ENCODE measurements at regions not wholly inside any gene's neighbourhood (a gene's known extent, or its start where the extent isn't known, plus 50 kb on each side); places are given as distances from the start of the nearest gene placed in this dataset.

GRCh38 chr12:62196146-62196545 lies 64.1 kb upstream of the USP15 start:
- H2BK5ac ChIP-seq (ENCODE audit: low read depth, low read length): no peak overlapping the region
- no peak overlapping the region for H3K23ac ChIP-seq (ENCODE audit: insufficient read length)
- ChIA-PET POLR2A (ENCODE audit: partially characterized antibody) (interaction anchor here (1.0 kb wide), 1 partner anchor 11 kb away, joined by 3 read pairs; no protein-coding TSS in a partner anchor), CTCF (ENCODE audit: partially characterized antibody) (interaction anchor here (0.9 to 1.3 kb wide), 4 partner anchors 14 to 207 kb away, joined by 3 to 5 read pairs (median 3); no protein-coding TSS in a partner anchor)
- no peak overlapping the region for H4K91ac ChIP-seq (replicated peaks; ENCODE audit: insufficient read length, low read length)
- H3K27me3 ChIP-seq (replicated peaks in 1 of 4; ENCODE audit: control insufficient read depth in 3 of 4, extremely low read depth in 1 of 4, insufficient read depth in 3 of 4, low read length in 3 of 4): peaks cover 7 to 15% (median 13%) of the 10 kb centered on the region in 4 experiments; a peak in 6 of 7 replicates
- no peak overlapping the region for H3K4ac ChIP-seq (replicated peaks; ENCODE audit: insufficient read length, low read depth, low read length)
- peaks cover 14% of the 10 kb centered on the region for H3K23me2 ChIP-seq (ENCODE audit: low read depth, low read length)
- peaks cover 3 to 5% of the 10 kb centered on the region in 2 experiments; a peak in 2 of 4 replicates for H3K9me3 ChIP-seq (ENCODE audit: insufficient read depth in 2 of 2, low read depth in 1 of 2, low read length in 1 of 2)
- H3K36me3 ChIP-seq (ENCODE audit: control insufficient read depth in 2 of 4, insufficient read depth in 4 of 4, low read length in 3 of 4): no peaks in the 10 kb centered on the region
- H2AFZ ChIP-seq (ENCODE audit: low read length): no peak overlapping the region
- H3K9ac ChIP-seq (replicated peaks in 1 of 4; ENCODE audit: extremely low read depth in 1 of 4, low read depth in 3 of 4, low read length in 3 of 4): no peak overlapping the region
- H4K8ac ChIP-seq (ENCODE audit: extremely low read depth, insufficient read depth, low read length): no peak overlapping the region
- no peak overlapping the region for H3K4me2 ChIP-seq (ENCODE audit: insufficient read depth in 1 of 2, low read depth in 2 of 2, low read length in 2 of 2)
- no peak overlapping the region for H2AK5ac ChIP-seq (ENCODE audit: low read depth, low read length)
- H4K20me1 ChIP-seq (replicated peaks in 1 of 2; ENCODE audit: control insufficient read depth in 1 of 2, insufficient read depth in 2 of 2, low read length in 2 of 2): no peaks in the 10 kb centered on the region
- no peak overlapping the region for H3K18ac ChIP-seq (ENCODE audit: extremely low read depth, low read length)
- H3K79me1 ChIP-seq (ENCODE audit: low read depth, low read length): no peaks in the 10 kb centered on the region
- H2BK20ac ChIP-seq (ENCODE audit: low read length): no peak overlapping the region
- H3K56ac ChIP-seq (replicated peaks; ENCODE audit: insufficient read length, low read depth, low read length): no peak overlapping the region
- FAIRE-seq: no peak
- H3K4me3 ChIP-seq (ENCODE audit: extremely low read depth in 1 of 4, insufficient read depth in 2 of 4, low read depth in 3 of 4, low read length in 4 of 4): no peak overlapping the region
- no peak overlapping the region for H4K5ac ChIP-seq (ENCODE audit: insufficient read length, low read depth, low read length)
- peaks cover 0 to 5% (median 3%) of the 10 kb centered on the region in 4 experiments; a peak in 3 of 7 replicates for H3K4me1 ChIP-seq (replicated peaks in 1 of 4; ENCODE audit: control insufficient read depth in 3 of 4, insufficient read depth in 4 of 4, low read length in 3 of 4)
- no peak overlapping the region for H3K14ac ChIP-seq (ENCODE audit: insufficient read length)
- H3K27ac ChIP-seq (ENCODE audit: low read depth, low read length): no peak overlapping the region
- no peaks in the 10 kb centered on the region for H3K79me2 ChIP-seq (ENCODE audit: control insufficient read depth in 1 of 2, insufficient read depth in 2 of 2, low read length in 2 of 2)
- no peak for DNase-seq (ENCODE audit: low read depth in 1 of 2, low spot score in 2 of 2)
- no peak overlapping the region for H2BK15ac ChIP-seq (ENCODE audit: low read length)
- no peak overlapping the region for H2BK120ac ChIP-seq (replicated peaks; ENCODE audit: low read depth, low read length)
- no peak overlapping the region for H2BK12ac ChIP-seq (ENCODE audit: low read depth, low read length)
- TF ChIP-seq HDAC2 (IDR thresholded peaks at IDR 0.05; ENCODE audit: borderline replicate concordance in 1 of 2, low read depth in 2 of 2, low read length in 2 of 2) (no peak), TCF12 (IDR thresholded peaks at IDR 0.05; ENCODE audit: low read depth, low read length) (no peak), TEAD4 (IDR thresholded peaks at IDR 0.05; ENCODE audit: low read depth, low read length) (no peak), TBP (IDR thresholded peaks at IDR 0.05; ENCODE audit: low read depth, low read length) (no peak), TAF7 (optimal IDR thresholded peaks at IDR 0.05; ENCODE audit: borderline replicate concordance, low read depth, low read length) (no peak), RNF2 (IDR thresholded peaks at IDR 0.05; ENCODE audit: borderline replicate concordance, low read depth, low read length, missing control alignments, poor library complexity, severe bottlenecking) (no peak), ATF2 (IDR thresholded peaks at IDR 0.05; ENCODE audit: low read length) (no peak), KDM4A (IDR thresholded peaks at IDR 0.05; ENCODE audit: low read depth, low read length, severe bottlenecking) (no peak), SIRT6 (IDR thresholded peaks at IDR 0.05; ENCODE audit: low read length) (no peak), CTCF (IDR thresholded peaks at IDR 0.05; ENCODE audit: control extremely low read depth in 1 of 3, insufficient read depth in 1 of 3, low read depth in 1 of 3, low read length in 3 of 3) (no peak)
